ENCODE measurements at regions not wholly inside any gene's neighbourhood (a gene's known extent, or its start where the extent isn't known, plus 50 kb on each side); places are given as distances from the start of the nearest gene placed in this dataset.

- Histone ChIP-seq H3K4me1 (ENCODE audit: control insufficient read depth, insufficient read depth, low read depth, low read length) (peaks cover 2% of the 10 kb centered on the region), H3K23ac (ENCODE audit: low read length in 2 of 2) (no peak overlapping the region), H3K27me3 (ENCODE audit: control insufficient read depth in 1 of 2, insufficient read depth in 1 of 2, low read length in 2 of 2) (peaks cover 0 to 9% of the 10 kb centered on the region in 2 experiments), H4K8ac (ENCODE audit: low read length) (no peak overlapping the region), H2BK12ac (ENCODE audit: low read length in 2 of 2) (no peak overlapping the region), H4K91ac (ENCODE audit: low read length) (no peak overlapping the region), H3K79me1 (replicated peaks; ENCODE audit: low read length, poor library complexity, severe bottlenecking) (no peaks in the 10 kb centered on the region), H2BK5ac (ENCODE audit: low read depth, low read length, poor library complexity, severe bottlenecking) (no peak overlapping the region), H3K9me3 (ENCODE audit: control insufficient read depth, low read length) (no peaks in the 10 kb centered on the region), H3K27ac (ENCODE audit: low read length, poor library complexity, severe bottlenecking) (no peak overlapping the region), H3K4me2 (ENCODE audit: low read length, poor library complexity, severe bottlenecking) (no peak overlapping the region), H3K36me3 (ENCODE audit: control insufficient read depth in 1 of 2, insufficient read depth in 2 of 2, low read depth in 1 of 2, low read length in 2 of 2) (no peaks in the 10 kb centered on the region), H2BK15ac (ENCODE audit: low read depth, poor library complexity, severe bottlenecking) (no peak overlapping the region), H3K14ac (ENCODE audit: low read length in 2 of 2) (no peak overlapping the region), H2AFZ (ENCODE audit: low read depth, low read length) (no peak overlapping the region), H3K4me3 (ENCODE audit: insufficient read depth in 1 of 2, low read depth in 1 of 2, low read length in 2 of 2) (no peak overlapping the region), H3K4ac (ENCODE audit: low read depth in 1 of 2, low read length in 2 of 2) (no peak overlapping the region), H3K18ac (ENCODE audit: low read depth in 1 of 2, low read length in 2 of 2) (no peak overlapping the region), H2BK120ac (ENCODE audit: low read depth, low read length) (no peak overlapping the region), H3K9ac (ENCODE audit: low read length) (no peak overlapping the region), H2AK5ac (ENCODE audit: low read length, severe bottlenecking) (no peak overlapping the region)
- no peak for DNase-seq
- 0% methylated on average over 4 of the region's 6 CpGs for WGBS
Measured at GRCh38 chr18:77762642-77763041, 513.0 kb downstream of the GALR1 start.

- no peak overlapping the region for H3K27ac ChIP-seq (ENCODE audit: low read length, poor library complexity, severe bottlenecking)
- H2BK15ac ChIP-seq (ENCODE audit: low read depth, poor library complexity, severe bottlenecking), result no peak overlapping the region
- no peak overlapping the region for H2AK5ac ChIP-seq (ENCODE audit: low read length, severe bottlenecking)
- no peaks in the 10 kb centered on the region for H3K9me3 ChIP-seq (ENCODE audit: control insufficient read depth, low read length)
- H4K91ac ChIP-seq (ENCODE audit: low read length), result no peak overlapping the region
- no peak overlapping the region for H2AFZ ChIP-seq (ENCODE audit: low read depth, low read length)
- H3K4me2 ChIP-seq (ENCODE audit: low read length, poor library complexity, severe bottlenecking), result no peak overlapping the region
- H3K4me3 ChIP-seq (ENCODE audit: insufficient read depth in 1 of 2, low read depth in 1 of 2, low read length in 2 of 2), result no peak overlapping the region
- no peak overlapping the region for H2BK12ac ChIP-seq (ENCODE audit: low read length in 2 of 2)
- H3K4ac ChIP-seq (ENCODE audit: low read depth in 1 of 2, low read length in 2 of 2), result no peak overlapping the region
- 40% methylated on average over 7 of the region's 9 CpGs for WGBS
- H3K36me3 ChIP-seq (ENCODE audit: control insufficient read depth in 1 of 2, insufficient read depth in 2 of 2, low read depth in 1 of 2, low read length in 2 of 2), result no peaks in the 10 kb centered on the region
- DNase-seq, result no peak
- H3K14ac ChIP-seq (ENCODE audit: low read length in 2 of 2), result no peak overlapping the region
- H3K27me3 ChIP-seq (ENCODE audit: control insufficient read depth in 1 of 2, insufficient read depth in 1 of 2, low read length in 2 of 2), result peaks cover 0 to 9% of the 10 kb centered on the region in 2 experiments
- no peak overlapping the region for H2BK120ac ChIP-seq (ENCODE audit: low read depth, low read length)
- no peaks in the 10 kb centered on the region for H3K79me1 ChIP-seq (replicated peaks; ENCODE audit: low read length, poor library complexity, severe bottlenecking)
- no peak overlapping the region for H3K23ac ChIP-seq (ENCODE audit: low read length in 2 of 2)
- H3K9ac ChIP-seq (ENCODE audit: low read length), result no peak overlapping the region
- H3K4me1 ChIP-seq (ENCODE audit: control insufficient read depth, insufficient read depth, low read depth, low read length), result peaks cover 2% of the 10 kb centered on the region
- no peak overlapping the region for H2BK5ac ChIP-seq (ENCODE audit: low read depth, low read length, poor library complexity, severe bottlenecking)
- H4K8ac ChIP-seq (ENCODE audit: low read length), result no peak overlapping the region
- H3K18ac ChIP-seq (ENCODE audit: low read depth in 1 of 2, low read length in 2 of 2), result no peak overlapping the region
Measured at GRCh38 chr18:77763530-77764145, 514.0 kb downstream of the GALR1 start.

GRCh38 chr18:77765468-77765867 lies 515.8 kb downstream of the GALR1 start:
- Histone ChIP-seq H3K4me3 (ENCODE audit: insufficient read depth in 1 of 2, low read depth in 1 of 2, low read length in 2 of 2) (no peak overlapping the region), H3K36me3 (ENCODE audit: control insufficient read depth in 1 of 2, insufficient read depth in 2 of 2, low read depth in 1 of 2, low read length in 2 of 2) (no peaks in the 10 kb centered on the region), H3K9me3 (ENCODE audit: control insufficient read depth, low read length) (no peaks in the 10 kb centered on the region), H2BK15ac (ENCODE audit: low read depth, poor library complexity, severe bottlenecking) (no peak overlapping the region), H3K27ac (ENCODE audit: low read length, poor library complexity, severe bottlenecking) (no peak overlapping the region), H2BK12ac (ENCODE audit: low read length in 2 of 2) (no peak overlapping the region), H4K91ac (ENCODE audit: low read length) (no peak overlapping the region), H3K23ac (ENCODE audit: low read length in 2 of 2) (no peak overlapping the region), H3K4me1 (ENCODE audit: control insufficient read depth, insufficient read depth, low read depth, low read length) (peaks cover 2% of the 10 kb centered on the region), H4K8ac (ENCODE audit: low read length) (no peak overlapping the region), H2AFZ (ENCODE audit: low read depth, low read length) (no peak overlapping the region), H3K4ac (ENCODE audit: low read depth in 1 of 2, low read length in 2 of 2) (no peak overlapping the region), H3K14ac (ENCODE audit: low read length in 2 of 2) (no peak overlapping the region), H2BK120ac (ENCODE audit: low read depth, low read length) (no peak overlapping the region), H2BK5ac (ENCODE audit: low read depth, low read length, poor library complexity, severe bottlenecking) (no peak overlapping the region), H2AK5ac (ENCODE audit: low read length, severe bottlenecking) (no peak overlapping the region), H3K27me3 (ENCODE audit: control insufficient read depth in 1 of 2, insufficient read depth in 1 of 2, low read length in 2 of 2) (peaks cover 0 to 9% of the 10 kb centered on the region in 2 experiments), H3K4me2 (ENCODE audit: low read length, poor library complexity, severe bottlenecking) (no peak overlapping the region), H3K9ac (ENCODE audit: low read length) (no peak overlapping the region), H3K18ac (ENCODE audit: low read depth in 1 of 2, low read length in 2 of 2) (no peak overlapping the region), H3K79me1 (replicated peaks; ENCODE audit: low read length, poor library complexity, severe bottlenecking) (no peaks in the 10 kb centered on the region)
- 10% methylated on average over 5 of the region's 9 CpGs for WGBS
- no peak for DNase-seq

- Histone ChIP-seq H3K79me1 (replicated peaks; ENCODE audit: low read length, poor library complexity, severe bottlenecking) (no peaks in the 10 kb centered on the region), H2AFZ (ENCODE audit: low read depth, low read length) (no peak overlapping the region), H3K4ac (ENCODE audit: low read depth in 1 of 2, low read length in 2 of 2) (no peak overlapping the region), H2BK15ac (ENCODE audit: low read depth, poor library complexity, severe bottlenecking) (no peak overlapping the region), H3K23ac (ENCODE audit: low read length in 2 of 2) (no peak overlapping the region), H3K9ac (ENCODE audit: low read length) (no peak overlapping the region), H3K4me2 (ENCODE audit: low read length, poor library complexity, severe bottlenecking) (no peak overlapping the region), H3K14ac (ENCODE audit: low read length in 2 of 2) (no peak overlapping the region), H3K27ac (ENCODE audit: low read length, poor library complexity, severe bottlenecking) (no peak overlapping the region), H3K9me3 (ENCODE audit: control insufficient read depth, low read length) (no peaks in the 10 kb centered on the region), H2BK12ac (ENCODE audit: low read length in 2 of 2) (no peak overlapping the region), H3K4me1 (ENCODE audit: control insufficient read depth, insufficient read depth, low read depth, low read length) (no peaks in the 10 kb centered on the region), H3K18ac (ENCODE audit: low read depth in 1 of 2, low read length in 2 of 2) (no peak overlapping the region), H3K4me3 (ENCODE audit: insufficient read depth in 1 of 2, low read depth in 1 of 2, low read length in 2 of 2) (no peak overlapping the region), H4K8ac (ENCODE audit: low read length) (no peak overlapping the region), H2BK120ac (ENCODE audit: low read depth, low read length) (no peak overlapping the region), H4K91ac (ENCODE audit: low read length) (no peak overlapping the region), H2BK5ac (ENCODE audit: low read depth, low read length, poor library complexity, severe bottlenecking) (no peak overlapping the region), H3K27me3 (ENCODE audit: control insufficient read depth in 1 of 2, insufficient read depth in 1 of 2, low read length in 2 of 2) (peaks cover 0 to 5% of the 10 kb centered on the region in 2 experiments), H2AK5ac (ENCODE audit: low read length, severe bottlenecking) (no peak overlapping the region), H3K36me3 (ENCODE audit: control insufficient read depth in 1 of 2, insufficient read depth in 2 of 2, low read depth in 1 of 2, low read length in 2 of 2) (no peaks in the 10 kb centered on the region)
- no peak for DNase-seq
- WGBS, result 80% methylated on average over 9 of the region's 9 CpGs
Measured at GRCh38 chr18:77766421-77766820, 516.8 kb downstream of the GALR1 start.

Data from mesenchymal stem cell (in vitro differentiated cells and primary cell).